Ishikawa (cell line): ENCODE measurements at regions not wholly inside any gene's neighbourhood (a gene's known extent, or its start where the extent isn't known, plus 50 kb on each side); places are given as distances from the start of the nearest gene placed in this dataset.

ENCODE experiments used
- CREB1 ChIP-seq: IDR thresholded peaks from 2 replicates; pipeline ENCODE4 v1.6.1; 2012; ENCODE audit warnings: low read depth
- EGR1 ChIP-seq: IDR thresholded peaks from 2 replicates; pipeline ENCODE4 v1.6.1; 2012
- EP300 ChIP-seq: IDR thresholded peaks from 2 replicates; pipeline ENCODE4 v1.6.1; 2012; ENCODE audit warnings: borderline replicate concordance
- RAD21 ChIP-seq: IDR thresholded peaks from 2 replicates; pipeline ENCODE4 v1.6.1; 2012; ENCODE audit warnings: low read depth
- YY1 ChIP-seq: IDR thresholded peaks from 2 replicates; pipeline ENCODE4 v1.6.1; 2012; ENCODE audit warnings: low read depth

DNA sequence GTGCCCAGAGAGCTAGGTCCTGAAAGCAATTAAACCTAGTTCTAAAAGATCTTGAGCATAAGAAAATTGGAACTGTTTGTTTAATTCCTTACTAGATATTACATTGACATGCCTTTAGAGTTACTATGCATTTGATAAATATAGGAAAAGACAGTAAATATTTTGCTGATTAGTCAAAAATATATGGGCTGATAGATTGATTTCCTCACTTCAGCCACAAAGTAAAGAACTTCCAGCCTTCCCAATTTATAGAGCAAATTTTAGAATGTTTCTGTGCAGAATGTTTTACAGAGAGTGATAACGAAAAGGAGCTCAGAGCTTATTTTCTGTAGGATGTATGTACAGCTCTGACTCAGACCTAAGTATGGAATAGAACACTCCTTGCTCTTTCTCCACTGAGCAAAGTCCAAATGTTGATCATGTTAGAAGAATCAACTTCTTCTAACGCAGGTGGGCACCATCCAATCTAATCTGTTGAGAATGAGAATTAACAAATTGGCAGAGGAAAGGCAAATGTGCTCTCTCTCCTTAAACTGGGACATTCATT, 72.9 kb upstream of the PAM start:
- no peak for TF ChIP-seq YY1
- no peak for TF ChIP-seq EGR1
- TF ChIP-seq RAD21: no peak
- TF ChIP-seq EP300: no peak
- TF ChIP-seq CREB1: no peak
